Hepatocyte (in vitro differentiated cells): ENCODE measurements at regions not wholly inside any gene's neighbourhood (a gene's known extent, or its start where the extent isn't known, plus 50 kb on each side); places are given as distances from the start of the nearest gene placed in this dataset.

Source experiments
- EZH2 ChIP-seq: fragments of 200-600 bp; sonication (generic); IDR thresholded peaks from 2 replicates; pipeline ENCODE4 v1.6.1; 2016; ENCODE audit warnings: antibody characterized with exemption, mild to moderate bottlenecking, borderline replicate concordance
- TF ChIP-seq, protein P1 (sequence below): fragments of 200-600 bp; sonication (generic); IDR thresholded peaks from 2 replicates; pipeline ENCODE4 v1.5.1; 2016; ENCODE audit warnings: antibody characterized with exemption, mild to moderate bottlenecking; ENCODE audit not compliant: poor library complexity

DNA sequence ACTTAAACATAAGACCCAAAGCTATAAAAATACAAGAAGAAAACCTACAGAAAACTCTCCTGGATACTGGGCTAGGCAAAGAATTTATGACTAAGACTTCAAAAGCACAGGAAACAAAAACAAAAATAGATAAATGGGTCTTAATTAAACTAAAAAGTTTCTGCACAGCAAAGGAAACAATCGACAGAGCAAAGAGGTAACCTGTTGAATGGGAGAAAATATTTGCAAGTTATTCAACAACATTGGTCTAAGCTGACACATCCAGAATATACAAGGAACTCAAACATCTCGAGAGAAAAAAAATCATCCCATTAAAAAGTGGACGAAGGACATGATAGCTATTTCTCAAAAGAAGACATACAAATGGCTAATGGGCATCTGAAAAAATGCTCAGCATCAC, 72.3 kb upstream of the RBBP8 start:
- TF ChIP-seq, protein P1, sequence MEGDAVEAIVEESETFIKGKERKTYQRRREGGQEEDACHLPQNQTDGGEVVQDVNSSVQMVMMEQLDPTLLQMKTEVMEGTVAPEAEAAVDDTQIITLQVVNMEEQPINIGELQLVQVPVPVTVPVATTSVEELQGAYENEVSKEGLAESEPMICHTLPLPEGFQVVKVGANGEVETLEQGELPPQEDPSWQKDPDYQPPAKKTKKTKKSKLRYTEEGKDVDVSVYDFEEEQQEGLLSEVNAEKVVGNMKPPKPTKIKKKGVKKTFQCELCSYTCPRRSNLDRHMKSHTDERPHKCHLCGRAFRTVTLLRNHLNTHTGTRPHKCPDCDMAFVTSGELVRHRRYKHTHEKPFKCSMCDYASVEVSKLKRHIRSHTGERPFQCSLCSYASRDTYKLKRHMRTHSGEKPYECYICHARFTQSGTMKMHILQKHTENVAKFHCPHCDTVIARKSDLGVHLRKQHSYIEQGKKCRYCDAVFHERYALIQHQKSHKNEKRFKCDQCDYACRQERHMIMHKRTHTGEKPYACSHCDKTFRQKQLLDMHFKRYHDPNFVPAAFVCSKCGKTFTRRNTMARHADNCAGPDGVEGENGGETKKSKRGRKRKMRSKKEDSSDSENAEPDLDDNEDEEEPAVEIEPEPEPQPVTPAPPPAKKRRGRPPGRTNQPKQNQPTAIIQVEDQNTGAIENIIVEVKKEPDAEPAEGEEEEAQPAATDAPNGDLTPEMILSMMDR, result no peak
- TF ChIP-seq EZH2, result no peak
